ENCODE measurements at regions not wholly inside any gene's neighbourhood (a gene's known extent, or its start where the extent isn't known, plus 50 kb on each side); places are given as distances from the start of the nearest gene placed in this dataset.

- no peak for DNase-seq (ENCODE audit: low spot score)
Observed at GRCh38 chr2:11017921-11018320, 106.2 kb downstream of the KCNF1 start.

- DNase-seq (ENCODE audit: low spot score), result no peak
Observed at GRCh38 chr2:11018651-11019185, 107.0 kb downstream of the KCNF1 start.

- DNase-seq (ENCODE audit: low spot score), result no peak
Observed at GRCh38 chr2:11019614-11020013, 107.9 kb downstream of the KCNF1 start.

- no peak for DNase-seq (ENCODE audit: low spot score)
Observed at GRCh38 chr2:11022064-11022463, 110.3 kb downstream of the KCNF1 start.

- no peak for DNase-seq (ENCODE audit: low spot score)
Observed at GRCh38 chr2:11022591-11023273, 111.0 kb downstream of the KCNF1 start.

- no peak for DNase-seq (ENCODE audit: low spot score)
Observed at GRCh38 chr2:11023326-11024258, 111.9 kb downstream of the KCNF1 start.

- no peak for DNase-seq (ENCODE audit: low spot score)
Observed at GRCh38 chr2:11024259-11024645, 112.5 kb downstream of the KCNF1 start.

- DNase-seq (ENCODE audit: low spot score), result no peak
Observed at GRCh38 chr2:11024687-11025086, 113.0 kb downstream of the KCNF1 start.

GRCh38 chr2:11026286-11026921 lies 114.7 kb downstream of the KCNF1 start:
- no peak for DNase-seq (ENCODE audit: low spot score)

GRCh38 chr2:11027195-11027594 lies 115.5 kb downstream of the KCNF1 start:
- no peak for DNase-seq (ENCODE audit: low spot score)

- no peak for DNase-seq (ENCODE audit: low spot score)
Observed at GRCh38 chr2:11028407-11028916, 116.7 kb downstream of the KCNF1 start.

- DNase-seq (ENCODE audit: low spot score), result no peak
Observed at GRCh38 chr2:11029136-11029535, 117.4 kb downstream of the KCNF1 start.

- DNase-seq (ENCODE audit: low spot score), result no peak
Observed at GRCh38 chr2:11030036-11030435, 118.3 kb downstream of the KCNF1 start.

- DNase-seq (ENCODE audit: low spot score), result no peak
Observed at GRCh38 chr2:11030909-11031308, 119.2 kb downstream of the KCNF1 start.

- no peak for DNase-seq (ENCODE audit: low spot score)
Observed at GRCh38 chr2:11031876-11032275, 120.1 kb downstream of the KCNF1 start.

- no peak for DNase-seq (ENCODE audit: low spot score)
Observed at GRCh38 chr2:11032396-11032795, 120.7 kb downstream of the KCNF1 start.

- no peak for DNase-seq (ENCODE audit: low spot score)
Observed at GRCh38 chr2:11033114-11033513, 121.4 kb downstream of the KCNF1 start.

GRCh38 chr2:11038641-11039040 lies 116.6 kb upstream of the SLC66A3 start:
- DNase-seq (ENCODE audit: low spot score), result no peak

- no peak for DNase-seq (ENCODE audit: low spot score)
Observed at GRCh38 chr2:11040992-11041391, 114.3 kb upstream of the SLC66A3 start.

GRCh38 chr2:11042841-11043240 lies 112.4 kb upstream of the SLC66A3 start:
- no peak for DNase-seq (ENCODE audit: low spot score)

- no peak for DNase-seq (ENCODE audit: low spot score)
Observed at GRCh38 chr2:11043245-11043644, 112.0 kb upstream of the SLC66A3 start.

GRCh38 chr2:11044201-11044600 lies 111.1 kb upstream of the SLC66A3 start:
- no peak for DNase-seq (ENCODE audit: low spot score)
